Esophagus squamous epithelium (tissue), 4 donors: ENCODE measurements at regions not wholly inside any gene's neighbourhood (a gene's known extent, or its start where the extent isn't known, plus 50 kb on each side); places are given as distances from the start of the nearest gene placed in this dataset.

Source experiments
- POLR2A ChIP-seq, 4 donors: fragments of 450-650 bp; IDR thresholded peaks; one replicate each; pipeline ENCODE4 v1.6.1; 2017; ENCODE audit warnings: antibody characterized with exemption in 4 of 4, mild to moderate bottlenecking in 4 of 4, moderate library complexity in 3 of 4
- TF ChIP-seq, protein P1 (sequence below), 6 experiments: fragments of 450-650 bp in 4 of 6; fragments of 200-600 bp in 2 of 6; sonication (generic) in 2 of 6; IDR thresholded peaks; one replicate each; pipeline ENCODE4 v1.5.1; 2016 to 2019; ENCODE audit warnings: antibody characterized with exemption in 6 of 6, mild to moderate bottlenecking in 4 of 6, moderate library complexity in 4 of 6

DNA sequence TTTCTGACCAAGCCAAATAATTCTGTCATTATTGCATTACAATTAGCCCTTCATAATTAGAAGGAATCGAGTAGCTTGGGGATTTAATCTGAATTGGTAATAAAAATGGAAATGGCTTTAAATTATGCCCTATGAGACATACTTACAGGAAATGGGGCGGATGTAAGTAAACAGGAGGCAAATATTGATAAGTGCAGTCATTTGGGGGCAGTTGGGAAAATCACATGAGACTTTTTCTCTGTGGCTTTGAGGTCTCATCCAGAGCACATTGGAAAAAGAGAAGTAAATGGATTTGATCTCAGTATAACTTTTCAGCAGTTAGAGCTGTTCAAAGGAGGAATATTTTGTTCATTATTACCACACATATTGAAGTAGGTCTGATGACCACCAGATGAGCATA, 307.8 kb upstream of the POM121L12 start:
- no peak for TF ChIP-seq POLR2A (IDR thresholded peaks at IDR 0.05)
- TF ChIP-seq, protein P1, sequence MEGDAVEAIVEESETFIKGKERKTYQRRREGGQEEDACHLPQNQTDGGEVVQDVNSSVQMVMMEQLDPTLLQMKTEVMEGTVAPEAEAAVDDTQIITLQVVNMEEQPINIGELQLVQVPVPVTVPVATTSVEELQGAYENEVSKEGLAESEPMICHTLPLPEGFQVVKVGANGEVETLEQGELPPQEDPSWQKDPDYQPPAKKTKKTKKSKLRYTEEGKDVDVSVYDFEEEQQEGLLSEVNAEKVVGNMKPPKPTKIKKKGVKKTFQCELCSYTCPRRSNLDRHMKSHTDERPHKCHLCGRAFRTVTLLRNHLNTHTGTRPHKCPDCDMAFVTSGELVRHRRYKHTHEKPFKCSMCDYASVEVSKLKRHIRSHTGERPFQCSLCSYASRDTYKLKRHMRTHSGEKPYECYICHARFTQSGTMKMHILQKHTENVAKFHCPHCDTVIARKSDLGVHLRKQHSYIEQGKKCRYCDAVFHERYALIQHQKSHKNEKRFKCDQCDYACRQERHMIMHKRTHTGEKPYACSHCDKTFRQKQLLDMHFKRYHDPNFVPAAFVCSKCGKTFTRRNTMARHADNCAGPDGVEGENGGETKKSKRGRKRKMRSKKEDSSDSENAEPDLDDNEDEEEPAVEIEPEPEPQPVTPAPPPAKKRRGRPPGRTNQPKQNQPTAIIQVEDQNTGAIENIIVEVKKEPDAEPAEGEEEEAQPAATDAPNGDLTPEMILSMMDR (IDR thresholded peaks at IDR 0.05), result no peak
